H1 (cell line): ENCODE measurements at regions not wholly inside any gene's neighbourhood (a gene's known extent, or its start where the extent isn't known, plus 50 kb on each side); places are given as distances from the start of the nearest gene placed in this dataset.

ENCODE experiments used
- CTCF ChIA-PET: fragments of 300-600 bp; sonication (Branson Sonifier 250); formaldehyde crosslinking; loops from one replicate; lab custom pipeline; 2021; ENCODE audit not compliant: partially characterized antibody; lab: Charles Lee
- POLR2A ChIA-PET: fragments of 300-600 bp; sonication (Branson Sonifier 250); formaldehyde crosslinking; loops from one replicate; lab custom pipeline; 2021; ENCODE audit warnings: inconsistent platforms; ENCODE audit not compliant: partially characterized antibody; lab: Charles Lee
- DNase-seq, 2 experiments: peaks; one replicate each; pipeline versions ENCODE4 v3.0.0 to v3.0.0-alpha.2; 2010 to 2022; ENCODE audit warnings: low spot score in 2 of 2, low read depth in 1 of 2, mixed read lengths in 1 of 2
- FAIRE-seq: peaks from 2 replicates; lab custom pipeline; 2011; peaks lifted over from hg19 to GRCh38; lab: Jason Lieb, UNC
- H2AFZ ChIP-seq: 2 replicates; pipeline ENCODE4 v1.8.1; 2012; ENCODE audit warnings: low read length, inconsistent platforms
- H2AK5ac ChIP-seq: 2 replicates; pipeline ENCODE4 v1.6.1; 2013; ENCODE audit warnings: low read depth, low read length
- H2BK120ac ChIP-seq: replicated peaks from 2 replicates; pipeline ENCODE3; 2013; ENCODE audit warnings: low read depth, low read length, inconsistent platforms
- H2BK12ac ChIP-seq: 2 replicates; pipeline ENCODE4 v1.6.1; 2013; ENCODE audit warnings: low read depth, low read length
- H2BK15ac ChIP-seq: 2 replicates; pipeline ENCODE4 v1.6.1; 2013; ENCODE audit warnings: low read length
- H2BK20ac ChIP-seq: 2 replicates; pipeline ENCODE4 v1.6.1; 2013; ENCODE audit warnings: low read length
- H2BK5ac ChIP-seq: 2 replicates; pipeline ENCODE4 v1.6.1; 2013; ENCODE audit warnings: low read depth, low read length
- H3K14ac ChIP-seq: 2 replicates; pipeline ENCODE4 v1.6.1; 2013; ENCODE audit warnings: inconsistent platforms; ENCODE audit not compliant: insufficient read length
- H3K18ac ChIP-seq: 2 replicates; pipeline ENCODE4 v1.6.1; 2013; ENCODE audit warnings: low read length; ENCODE audit errors: extremely low read depth
- H3K23ac ChIP-seq: 2 replicates; pipeline ENCODE4 v1.6.1; 2013; ENCODE audit warnings: inconsistent platforms; ENCODE audit not compliant: insufficient read length
- H3K23me2 ChIP-seq: 2 replicates; pipeline ENCODE4 v1.6.1; 2013; ENCODE audit warnings: low read depth, low read length
- H3K27ac ChIP-seq: 2 replicates; pipeline ENCODE4 v1.6.1; 2011; ENCODE audit warnings: low read depth, low read length, inconsistent platforms
- H3K27me3 ChIP-seq, 4 experiments: replicated peaks in 1 of 4; 1 replicate in 1 of 4; 2 replicates in 3 of 4; pipeline versions ENCODE4 v1.6.1 to v1.8.1; 2011 to 2013; ENCODE audit warnings: low read length in 3 of 4, mild to moderate bottlenecking in 3 of 4, inconsistent platforms in 2 of 4, mixed read lengths in 2 of 4, moderate library complexity in 1 of 4; ENCODE audit not compliant: control insufficient read depth in 3 of 4, insufficient read depth in 3 of 4; ENCODE audit errors: extremely low read depth in 1 of 4
- H3K36me3 ChIP-seq, 4 experiments: 2 replicates each; pipeline versions ENCODE4 v1.6.1 to v1.8.1; 2011 to 2013; ENCODE audit warnings: mild to moderate bottlenecking in 4 of 4, low read length in 3 of 4, moderate library complexity in 2 of 4, control low read depth in 1 of 4, inconsistent platforms in 1 of 4; ENCODE audit not compliant: insufficient read depth in 4 of 4, control insufficient read depth in 2 of 4
- H3K4ac ChIP-seq: replicated peaks from 2 replicates; pipeline ENCODE3; 2013; ENCODE audit warnings: low read length, low read depth, mixed read lengths, inconsistent platforms; ENCODE audit not compliant: insufficient read length
- H3K4me1 ChIP-seq, 4 experiments: replicated peaks in 1 of 4; 1 replicate in 1 of 4; 2 replicates in 3 of 4; pipeline versions ENCODE4 v1.6.1 to v1.8.1; 2011 to 2013; ENCODE audit warnings: low read length in 3 of 4, inconsistent platforms in 2 of 4, mixed read lengths in 1 of 4; ENCODE audit not compliant: insufficient read depth in 4 of 4, control insufficient read depth in 3 of 4
- H3K4me2 ChIP-seq, 2 experiments: 2 replicates each; pipeline versions ENCODE4 v1.6.1 to v1.8.1; 2011 to 2013; ENCODE audit warnings: low read depth in 2 of 2, low read length in 2 of 2, control low read depth in 1 of 2, inconsistent platforms in 1 of 2, mild to moderate bottlenecking in 1 of 2; ENCODE audit not compliant: insufficient read depth in 1 of 2
- H3K4me3 ChIP-seq, 4 experiments: fragments of 200-600, 300-600 bp in 1 of 4; sonication (generic), shearing (Covaris generic), sonication (Bioruptor Twin) in 1 of 4; 2 replicates each; pipeline versions ENCODE4 v1.5.1 to v1.8.1; 2011 to 2016; ENCODE audit warnings: low read length in 4 of 4, low read depth in 3 of 4, control low read depth in 2 of 4, inconsistent platforms in 2 of 4, mild to moderate bottlenecking in 2 of 4, mixed read lengths in 1 of 4, moderate library complexity in 1 of 4; ENCODE audit not compliant: insufficient read depth in 2 of 4; ENCODE audit errors: extremely low read depth in 1 of 4
- H3K56ac ChIP-seq: replicated peaks from 2 replicates; pipeline ENCODE3; 2013; ENCODE audit warnings: low read depth, mild to moderate bottlenecking, mixed read lengths, low read length, inconsistent platforms; ENCODE audit not compliant: insufficient read length
- H3K79me1 ChIP-seq: 2 replicates; pipeline ENCODE4 v1.6.1; 2013; ENCODE audit warnings: low read depth, low read length, control low read depth
- H3K79me2 ChIP-seq, 2 experiments: 2 replicates each; pipeline versions ENCODE4 v1.6.1 to v1.8.1; 2012 to 2013; ENCODE audit warnings: low read length in 2 of 2, mild to moderate bottlenecking in 2 of 2, inconsistent platforms in 1 of 2; ENCODE audit not compliant: insufficient read depth in 2 of 2, control insufficient read depth in 1 of 2
- H3K9ac ChIP-seq, 4 experiments: replicated peaks in 1 of 4; 1 replicate in 1 of 4; 2 replicates in 3 of 4; pipeline versions ENCODE4 v1.6.1 to v1.8.1; 2011 to 2013; ENCODE audit warnings: low read depth in 3 of 4, low read length in 3 of 4, control low read depth in 2 of 4, mild to moderate bottlenecking in 2 of 4, moderate library complexity in 2 of 4, inconsistent platforms in 1 of 4; ENCODE audit errors: extremely low read depth in 1 of 4
- H3K9me3 ChIP-seq, 2 experiments: 2 replicates each; pipeline versions ENCODE4 v1.6.1 to v1.8.1; 2012 to 2013; ENCODE audit warnings: mild to moderate bottlenecking in 2 of 2, moderate library complexity in 2 of 2, control low read depth in 1 of 2, inconsistent platforms in 1 of 2, low read depth in 1 of 2, low read length in 1 of 2, mixed read lengths in 1 of 2; ENCODE audit not compliant: insufficient read depth in 2 of 2
- H4K20me1 ChIP-seq, 2 experiments: replicated peaks in 1 of 2; 2 replicates each; pipeline versions ENCODE3 to v1.8.1; 2011 to 2013; ENCODE audit warnings: inconsistent platforms in 2 of 2, low read length in 2 of 2, mild to moderate bottlenecking in 1 of 2; ENCODE audit not compliant: insufficient read depth in 2 of 2, control insufficient read depth in 1 of 2
- H4K5ac ChIP-seq: 2 replicates; pipeline ENCODE4 v1.6.1; 2013; ENCODE audit warnings: low read length, low read depth, mixed read lengths, inconsistent platforms; ENCODE audit not compliant: insufficient read length
- H4K8ac ChIP-seq: 2 replicates; pipeline ENCODE4 v1.8.0; 2013; ENCODE audit warnings: mild to moderate bottlenecking, moderate library complexity, low read length, inconsistent platforms; ENCODE audit not compliant: insufficient read depth; ENCODE audit errors: extremely low read depth
- H4K91ac ChIP-seq: replicated peaks from 2 replicates; pipeline ENCODE3; 2013; ENCODE audit warnings: low read length, mixed read lengths, inconsistent platforms; ENCODE audit not compliant: insufficient read length
- BACH1 ChIP-seq: IDR thresholded peaks from 2 replicates; pipeline ENCODE4 v1.6.1; 2012; ENCODE audit warnings: low read length, improper control_type of control experiment
- BCL11A ChIP-seq, 2 experiments: IDR thresholded peaks; one replicate each; pipeline ENCODE4 v1.6.1; 2011; ENCODE audit warnings: low read depth in 2 of 2, low read length in 2 of 2, mild to moderate bottlenecking in 2 of 2
- CTCF ChIP-seq, 3 experiments: IDR thresholded peaks; 1 replicate in 2 of 3; 2 replicates in 1 of 3; pipeline versions ENCODE4 v1.5.1 to v1.6.1; 2011; ENCODE audit warnings: low read length in 3 of 3, mild to moderate bottlenecking in 3 of 3, inconsistent platforms in 2 of 3, low read depth in 1 of 3, moderate library complexity in 1 of 3; ENCODE audit not compliant: insufficient read depth in 1 of 3; ENCODE audit errors: control extremely low read depth in 1 of 3
- E2F6 ChIP-seq: IDR thresholded peaks from 2 replicates; pipeline ENCODE4 v1.6.1; 2012; ENCODE audit warnings: inconsistent platforms
- SIRT6 ChIP-seq: IDR thresholded peaks from one replicate; pipeline ENCODE4 v1.7.1; 2012; ENCODE audit warnings: low read length, inconsistent platforms
- TAF7 ChIP-seq: optimal IDR thresholded peaks from 2 replicates; pipeline ENCODE3; 2011; ENCODE audit warnings: low read depth, mild to moderate bottlenecking, inconsistent platforms, low read length, moderate library complexity, borderline replicate concordance
- TBP ChIP-seq: IDR thresholded peaks from 2 replicates; pipeline ENCODE4 v1.6.1; 2011; ENCODE audit warnings: low read depth, low read length, improper control_type of control experiment
- WGBS, 2 experiments: shearing (Covaris generic) in 1 of 2; methylation state at CpG; one replicate each; pipeline versions ENCODE4 v1.1.6 to v1.1.7; 2013 to 2015; ENCODE audit warnings: low lambda C conversion rate in 2 of 2, mixed read lengths in 2 of 2, inconsistent platforms in 1 of 2, low coverage in 1 of 2, missing lambda C conversion rate in 1 of 2; ENCODE audit not compliant: insufficient replicate concordance in 2 of 2, insufficient coverage in 1 of 2, insufficient read length in 1 of 2; ENCODE audit errors: extremely low coverage in 1 of 2, missing lambda C conversion rate in 1 of 2; 5-methylcytosine and 5-hydroxymethylcytosine counted together

- Histone ChIP-seq H2BK20ac (no peak overlapping the region), H3K4ac (no peak overlapping the region), H2BK12ac (no peak overlapping the region), H3K27ac (no peak overlapping the region), H3K9me3 (no peaks in the 10 kb centered on the region), H2BK120ac (no peak overlapping the region), H3K9ac (no peak overlapping the region), H2BK15ac (no peak overlapping the region), H4K8ac (no peak overlapping the region), H3K27me3 (no peaks in the 10 kb centered on the region), H3K14ac (no peak overlapping the region), H2BK5ac (no peak overlapping the region), H3K4me1 (0 out of 7 replicates have a peak, but pooled peaks cover 0 to under 1% (median 0%) of the 10 kb centered on the region in 4 experiments), H4K20me1 (no peaks in the 10 kb centered on the region), H4K5ac (no peak overlapping the region), H3K23me2 (no peaks in the 10 kb centered on the region), H3K79me2 (no peaks in the 10 kb centered on the region), H3K79me1 (no peaks in the 10 kb centered on the region), H2AK5ac (no peak overlapping the region), H4K91ac (no peak overlapping the region), H3K18ac (no peak overlapping the region), H3K4me3 (no peak overlapping the region), H3K56ac (no peak overlapping the region), H3K36me3 (no peaks in the 10 kb centered on the region), H3K4me2 (no peak overlapping the region), H3K23ac (no peak overlapping the region), H2AFZ (no peak overlapping the region)
- ChIA-PET CTCF (no interaction called here), POLR2A (no interaction called here)
- FAIRE-seq (no peak), DNase-seq (no peak)
- TF ChIP-seq CTCF (IDR thresholded peaks at IDR 0.05; ENCODE audit: control extremely low read depth in 1 of 3, insufficient read depth in 1 of 3, low read depth in 1 of 3, low read length in 3 of 3) (no peak), BACH1 (no peak), TBP (no peak), TAF7 (no peak), SIRT6 (no peak), E2F6 (no peak), BCL11A (IDR thresholded peaks at IDR 0.05; ENCODE audit: low read depth in 2 of 2, low read length in 2 of 2) (no peak)
- 92% methylated on average over 2 of the region's 2 CpGs; no CpG with 5 or more reads in 1 of the 2 experiments for WGBS, 2 experiments
These were observed 124.3 kb upstream of the SAMSN1 start for GRCh38 chr21:14670409-14670808.
